ENCODE measurements at regions not wholly inside any gene's neighbourhood (a gene's known extent, or its start where the extent isn't known, plus 50 kb on each side); places are given as distances from the start of the nearest gene placed in this dataset.
A peak's percentile ranks its signal among the peaks of the same experiment; 100 is the strongest.

GRCh38 chr6:119603501-119603900 lies 253.9 kb upstream of the MAN1A1 start:
- DNase-seq (ENCODE audit: low spot score) (no peak), ATAC-seq (no peak), FAIRE-seq (no peak)
- no peak overlapping the region for H3K9ac ChIP-seq (ENCODE audit: insufficient read depth, low read depth, low read length)
- TF ChIP-seq, protein P1, sequence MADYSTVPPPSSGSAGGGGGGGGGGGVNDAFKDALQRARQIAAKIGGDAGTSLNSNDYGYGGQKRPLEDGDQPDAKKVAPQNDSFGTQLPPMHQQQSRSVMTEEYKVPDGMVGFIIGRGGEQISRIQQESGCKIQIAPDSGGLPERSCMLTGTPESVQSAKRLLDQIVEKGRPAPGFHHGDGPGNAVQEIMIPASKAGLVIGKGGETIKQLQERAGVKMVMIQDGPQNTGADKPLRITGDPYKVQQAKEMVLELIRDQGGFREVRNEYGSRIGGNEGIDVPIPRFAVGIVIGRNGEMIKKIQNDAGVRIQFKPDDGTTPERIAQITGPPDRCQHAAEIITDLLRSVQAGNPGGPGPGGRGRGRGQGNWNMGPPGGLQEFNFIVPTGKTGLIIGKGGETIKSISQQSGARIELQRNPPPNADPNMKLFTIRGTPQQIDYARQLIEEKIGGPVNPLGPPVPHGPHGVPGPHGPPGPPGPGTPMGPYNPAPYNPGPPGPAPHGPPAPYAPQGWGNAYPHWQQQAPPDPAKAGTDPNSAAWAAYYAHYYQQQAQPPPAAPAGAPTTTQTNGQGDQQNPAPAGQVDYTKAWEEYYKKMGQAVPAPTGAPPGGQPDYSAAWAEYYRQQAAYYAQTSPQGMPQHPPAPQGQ (CRISPR knock-in tag; IDR thresholded peaks at IDR 0.05; ENCODE audit: borderline replicate concordance) = no peak
- TF ChIP-seq MTF1 (CRISPR knock-in tag; IDR thresholded peaks at IDR 0.05) (no peak), NFATC3 (CRISPR knock-in tag; IDR thresholded peaks at IDR 0.05) (no peak), NBN (conservative IDR thresholded peaks at IDR 0.05) (no peak), HNRNPK (IDR thresholded peaks at IDR 0.05; ENCODE audit: low read depth, low read length, poor library complexity, severe bottlenecking) (no peak)
- H3K4me3 ChIP-seq (replicated peaks in 1 of 3; ENCODE audit: insufficient read depth in 1 of 3, low read depth in 2 of 3, low read length in 3 of 3) = no peak overlapping the region
- H3K4me2 ChIP-seq (ENCODE audit: low read depth, low read length) = no peak overlapping the region
- 46% methylated on average over 5 of the region's 5 CpGs for WGBS (ENCODE audit: low lambda C conversion rate)
- H3K36me3 ChIP-seq (replicated peaks in 1 of 2; ENCODE audit: control insufficient read depth in 1 of 2, insufficient read depth in 2 of 2, low read length in 2 of 2) = no peaks in the 10 kb centered on the region
- no peaks in the 10 kb centered on the region for H4K20me1 ChIP-seq (ENCODE audit: insufficient read depth, low read length)
- no peaks in the 10 kb centered on the region for H3K4me1 ChIP-seq (ENCODE audit: insufficient read depth, low read length)
- no peaks in the 10 kb centered on the region for H3K9me3 ChIP-seq (ENCODE audit: low read length)
- no peak overlapping the region for H3K27ac ChIP-seq (ENCODE audit: extremely low read length, insufficient read depth, low read length)
- CTCF ChIA-PET (ENCODE audit: low intra/inter-chr PET ratio, low total read pairs) = no interaction called here
- H2AFZ ChIP-seq (ENCODE audit: low read length) = no peak overlapping the region
- intact Hi-C loops (cut with micrococcal nuclease; ENCODE audit: unreplicated experiment) (no loop called here), in situ Hi-C loops (cut with HindIII; ENCODE audit: extremely low pct_ligation_motif_present, low pct_unique_long_range_greater_than_20kb) (no loop called here)
- no peaks in the 10 kb centered on the region for H3K27me3 ChIP-seq (ENCODE audit: control insufficient read depth in 1 of 2, insufficient read depth in 2 of 2, low read length in 2 of 2)
- no TSS peak for BruUV-seq (replicated peaks)
- POLR2A ChIA-PET = no interaction called here
- no peaks in the 10 kb centered on the region for H3K79me2 ChIP-seq (ENCODE audit: insufficient read depth, low read length)

DNA sequence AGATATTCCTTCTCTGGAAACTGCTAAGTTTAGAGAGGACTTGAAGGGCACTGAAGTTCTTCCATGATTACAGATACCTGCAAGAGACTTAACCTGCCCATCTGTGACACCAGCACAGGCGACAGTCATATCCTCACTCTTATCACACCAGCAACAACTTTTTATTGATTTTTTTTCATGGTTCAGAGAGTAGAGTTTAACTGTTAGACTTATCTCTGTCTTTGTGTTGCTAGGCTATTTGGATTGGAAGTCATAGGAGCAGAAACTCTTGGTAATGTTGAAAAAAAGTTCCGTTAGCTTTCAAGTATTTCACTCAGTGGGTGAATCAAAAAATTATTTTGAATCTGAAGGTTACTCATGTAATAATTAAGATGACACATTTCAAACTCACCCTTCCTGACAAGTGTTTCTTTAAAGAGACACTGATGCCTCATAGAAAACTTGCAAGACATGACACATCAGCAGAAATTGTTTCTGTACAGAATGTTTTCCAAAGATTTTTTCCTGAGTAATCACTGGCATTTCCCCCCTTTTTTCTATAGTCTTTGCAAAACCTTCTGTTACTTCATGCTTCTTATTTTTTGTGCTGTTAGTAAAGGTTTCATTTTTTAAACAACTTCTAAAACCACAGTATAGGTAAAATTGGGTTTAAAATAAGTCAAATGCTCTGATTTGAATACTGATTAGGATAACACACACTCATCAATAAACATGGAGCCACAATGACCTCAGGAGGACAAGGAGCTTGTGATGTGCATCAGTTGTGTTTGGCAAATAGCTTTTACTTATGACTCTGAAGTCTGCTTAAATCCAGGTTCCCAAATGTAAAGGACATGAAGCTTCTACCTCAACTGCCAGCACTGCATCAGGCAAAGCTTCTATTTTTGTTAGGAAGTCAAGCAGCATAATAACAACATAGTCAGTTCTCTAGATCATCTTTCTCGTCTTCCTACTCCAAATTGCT lies 252.9 kb upstream of the MAN1A1 start:
- H3K9me3 ChIP-seq (ENCODE audit: low read length) = no peaks in the 10 kb centered on the region
- intact Hi-C loops (cut with micrococcal nuclease; ENCODE audit: unreplicated experiment) (no loop called here), in situ Hi-C loops (cut with HindIII; ENCODE audit: extremely low pct_ligation_motif_present, low pct_unique_long_range_greater_than_20kb) (no loop called here)
- DNase-seq (ENCODE audit: low spot score) = no peak
- FAIRE-seq = no peak
- H3K4me1 ChIP-seq (ENCODE audit: insufficient read depth, low read length) = no peaks in the 10 kb centered on the region
- no peaks in the 10 kb centered on the region for H4K20me1 ChIP-seq (ENCODE audit: insufficient read depth, low read length)
- 0% methylated on average over 3 of the region's 3 CpGs for WGBS (ENCODE audit: low lambda C conversion rate)
- H2AFZ ChIP-seq (ENCODE audit: low read length) = no peak overlapping the region
- H3K27me3 ChIP-seq (ENCODE audit: control insufficient read depth in 1 of 2, insufficient read depth in 2 of 2, low read length in 2 of 2) = no peaks in the 10 kb centered on the region
- BruUV-seq (replicated peaks) = no TSS peak
- no peak for TF ChIP-seq ZBTB37 (CRISPR knock-in tag; IDR thresholded peaks at IDR 0.05)
- 0 out of 2 replicates have a peak, but pooled peaks have one; percentile 26 for TF ChIP-seq ONECUT2 (CRISPR knock-in tag; IDR thresholded peaks at IDR 0.05)
- TF ChIP-seq ZNF773 (CRISPR knock-in tag; IDR thresholded peaks at IDR 0.05; ENCODE audit: borderline replicate concordance) = no peak
- TF ChIP-seq MAFK (conservative IDR thresholded peaks at IDR 0.05 in 1 of 2, IDR thresholded peaks at IDR 0.05 in 1 of 2; ENCODE audit: low read length in 2 of 2) = peak in 1 of 2 experiments; percentile 19; a peak in 1 of 4 replicates
- no peak overlapping the region for H3K27ac ChIP-seq (ENCODE audit: extremely low read length, insufficient read depth, low read length)
- no peak overlapping the region for H3K4me3 ChIP-seq (replicated peaks in 1 of 3; ENCODE audit: insufficient read depth in 1 of 3, low read depth in 2 of 3, low read length in 3 of 3)
- no peaks in the 10 kb centered on the region for H3K36me3 ChIP-seq (replicated peaks in 1 of 2; ENCODE audit: control insufficient read depth in 1 of 2, insufficient read depth in 2 of 2, low read length in 2 of 2)
- no peak overlapping the region for H3K9ac ChIP-seq (ENCODE audit: insufficient read depth, low read depth, low read length)
- CTCF ChIA-PET (ENCODE audit: low intra/inter-chr PET ratio, low total read pairs) = no interaction called here
- POLR2A ChIA-PET = no interaction called here
- H3K79me2 ChIP-seq (ENCODE audit: insufficient read depth, low read length) = no peaks in the 10 kb centered on the region
- peak; percentile 72 for ATAC-seq
- no peak overlapping the region for H3K4me2 ChIP-seq (ENCODE audit: low read depth, low read length)
